HEK293 (cell line): ENCODE measurements at regions not wholly inside any gene's neighbourhood (a gene's known extent, or its start where the extent isn't known, plus 50 kb on each side); places are given as distances from the start of the nearest gene placed in this dataset.

Experiments
- CTCF ChIA-PET: fragments of 350-600 bp; formaldehyde crosslinking; extraction: SDS; loops from one replicate; lab custom pipeline; 2021; ENCODE audit warnings: antibody characterized with exemption; lab: Yijun Ruan, JAX
- POLR2A ChIA-PET: fragments of 300-600 bp; formaldehyde crosslinking; extraction: SDS; loops from one replicate; lab custom pipeline; 2020; ENCODE audit warnings: antibody characterized with exemption, inconsistent platforms; lab: Yijun Ruan, JAX
- H3K27ac ChIP-seq: fragments of 200-500 bp; sonication (Bioruptor generic); 2 replicates; pipeline ENCODE4 v1.5.1; 2014; ENCODE audit warnings: low read depth, low read length, control low read depth, inconsistent platforms; ENCODE audit errors: extremely low read depth
- H3K36me3 ChIP-seq, 2 experiments: fragments of 200-500 bp in 1 of 2; sonication (Bioruptor generic) in 1 of 2; 1 replicate in 1 of 2; 2 replicates in 1 of 2; pipeline ENCODE4 v1.5.1; 2014 to 2017; ENCODE audit warnings: inconsistent platforms in 2 of 2, low read length in 2 of 2; ENCODE audit not compliant: control insufficient read depth in 2 of 2, insufficient read depth in 1 of 2
- H3K4me1 ChIP-seq: fragments of 200-500 bp; sonication (Bioruptor generic); 2 replicates; pipeline ENCODE4 v1.5.1; 2014; ENCODE audit warnings: mild to moderate bottlenecking, low read length, inconsistent platforms; ENCODE audit not compliant: control insufficient read depth, insufficient read depth
- H3K4me3 ChIP-seq: 2 replicates; pipeline ENCODE4 v1.5.1; 2011; ENCODE audit warnings: low read depth, mild to moderate bottlenecking, control low read depth, low read length, moderate library complexity
- H3K9me3 ChIP-seq: fragments of 200-500 bp; sonication (Bioruptor generic); 2 replicates; pipeline ENCODE4 v1.5.1; 2014; ENCODE audit warnings: low read depth, low read length, inconsistent platforms; ENCODE audit not compliant: control insufficient read depth, insufficient read depth
- FEZF1 ChIP-seq: fragments of 450-650 bp; formaldehyde crosslinking; IDR thresholded peaks from 2 replicates; pipeline ENCODE4 v1.5.1; 2016; ENCODE audit warnings: missing biosample characterization, missing genetic modification characterization
- INSM2 ChIP-seq: fragments of 450-650 bp; formaldehyde crosslinking; IDR thresholded peaks from 2 replicates; pipeline ENCODE4 v1.5.1; 2016; ENCODE audit warnings: missing biosample characterization, missing genetic modification characterization
- KLF9 ChIP-seq: fragments of 450-650 bp; formaldehyde crosslinking; IDR thresholded peaks from 2 replicates; pipeline ENCODE4 v1.5.1; 2016; ENCODE audit warnings: missing biosample characterization, missing genetic modification characterization, low read depth
- MYNN ChIP-seq: fragments of 450-650 bp; formaldehyde crosslinking; IDR thresholded peaks from 2 replicates; pipeline ENCODE4 v1.5.1; 2016; ENCODE audit warnings: missing biosample characterization, missing genetic modification characterization, borderline replicate concordance
- MZF1 ChIP-seq: fragments of 450-650 bp; formaldehyde crosslinking; IDR thresholded peaks from 2 replicates; pipeline ENCODE4 v1.5.1; 2017; ENCODE audit warnings: missing biosample characterization, missing genetic modification characterization, borderline replicate concordance
- PRDM6 ChIP-seq: fragments of 450-650 bp; formaldehyde crosslinking; IDR thresholded peaks from 2 replicates; pipeline ENCODE4 v1.5.1; 2017; ENCODE audit warnings: missing biosample characterization, missing genetic modification characterization
- SCRT2 ChIP-seq: fragments of 450-650 bp; formaldehyde crosslinking; IDR thresholded peaks from 2 replicates; pipeline ENCODE4 v1.5.1; 2016; ENCODE audit warnings: missing biosample characterization, missing genetic modification characterization
- ZFP41 ChIP-seq: fragments of 450-650 bp; formaldehyde crosslinking; IDR thresholded peaks from 2 replicates; pipeline ENCODE4 v1.5.1; 2016; ENCODE audit warnings: missing biosample characterization, missing genetic modification characterization, borderline replicate concordance
- ZNF112 ChIP-seq: fragments of 450-650 bp; formaldehyde crosslinking; IDR thresholded peaks from 2 replicates; pipeline ENCODE4 v1.5.0; 2017; ENCODE audit warnings: missing biosample characterization, missing genetic modification characterization
- ZNF175 ChIP-seq: fragments of 450-650 bp; formaldehyde crosslinking; IDR thresholded peaks from 2 replicates; pipeline ENCODE4 v1.5.1; 2016; ENCODE audit warnings: missing biosample characterization, missing genetic modification characterization
- ZNF211 ChIP-seq: fragments of 450-650 bp; formaldehyde crosslinking; IDR thresholded peaks from 2 replicates; pipeline ENCODE4 v1.5.1; 2016; ENCODE audit warnings: low read depth, missing biosample characterization, missing genetic modification characterization
- ZNF23 ChIP-seq: fragments of 450-650 bp; formaldehyde crosslinking; IDR thresholded peaks from 2 replicates; pipeline ENCODE4 v1.5.1; 2016; ENCODE audit warnings: missing biosample characterization, missing genetic modification characterization, borderline replicate concordance
- ZNF280C ChIP-seq: fragments of 450-650 bp; formaldehyde crosslinking; IDR thresholded peaks from 2 replicates; pipeline ENCODE4 v1.5.1; 2016; ENCODE audit warnings: missing biosample characterization, missing genetic modification characterization
- ZNF530 ChIP-seq: fragments of 450-650 bp; formaldehyde crosslinking; IDR thresholded peaks from 2 replicates; pipeline ENCODE4 v1.5.1; 2016; ENCODE audit warnings: low read depth, missing biosample characterization, missing genetic modification characterization
- ZNF585B ChIP-seq: fragments of 450-650 bp; formaldehyde crosslinking; IDR thresholded peaks from 2 replicates; pipeline ENCODE4 v1.5.1; 2016; ENCODE audit warnings: missing biosample characterization, missing genetic modification characterization
- ZNF624 ChIP-seq: fragments of 450-650 bp; formaldehyde crosslinking; IDR thresholded peaks from 2 replicates; pipeline ENCODE4 v1.5.1; 2017; ENCODE audit warnings: missing biosample characterization, missing genetic modification characterization
- ZNF670 ChIP-seq: fragments of 450-650 bp; formaldehyde crosslinking; IDR thresholded peaks from 2 replicates; pipeline ENCODE4 v1.5.1; 2016; ENCODE audit warnings: missing biosample characterization, missing genetic modification characterization, low read depth
- ZNF701 ChIP-seq: fragments of 450-650 bp; formaldehyde crosslinking; IDR thresholded peaks from 2 replicates; pipeline ENCODE4 v1.5.1; 2016; ENCODE audit warnings: missing biosample characterization, missing genetic modification characterization
- ZNF76 ChIP-seq: fragments of 450-650 bp; formaldehyde crosslinking; IDR thresholded peaks from 2 replicates; pipeline ENCODE4; 2016; ENCODE audit warnings: low read depth, missing biosample characterization, missing genetic modification characterization, borderline replicate concordance
- ZNF785 ChIP-seq: fragments of 450-650 bp; formaldehyde crosslinking; IDR thresholded peaks from 2 replicates; pipeline ENCODE4 v1.5.1; 2016; ENCODE audit warnings: missing biosample characterization, missing genetic modification characterization
- ZSCAN5A ChIP-seq: fragments of 450-650 bp; formaldehyde crosslinking; IDR thresholded peaks from 2 replicates; pipeline ENCODE4 v1.5.1; 2016; ENCODE audit warnings: missing biosample characterization, missing genetic modification characterization

GRCh38 chr15:61420546-61420945 is 191.4 kb upstream of the RORA start:
- ChIA-PET CTCF (no interaction called here), POLR2A (no interaction called here)
- TF ChIP-seq ZSCAN5A (tag by site-specific recombination) (no peak), ZNF280C (tag by site-specific recombination) (no peak), ZNF76 (tag by site-specific recombination) (no peak), ZNF211 (tag by site-specific recombination) (no peak), ZNF670 (tag by site-specific recombination) (no peak), ZNF112 (tag by site-specific recombination) (no peak), ZNF624 (no peak), SCRT2 (tag by site-specific recombination) (no peak), ZNF785 (no peak)
- H3K9me3 ChIP-seq: no peaks in the 10 kb centered on the region
- no peaks in the 10 kb centered on the region for H3K4me1 ChIP-seq
- H3K27ac ChIP-seq: no peak overlapping the region
- H3K4me3 ChIP-seq: no peak overlapping the region
- H3K36me3 ChIP-seq: no peaks in the 10 kb centered on the region

- H3K36me3 ChIP-seq: no peaks in the 10 kb centered on the region
- TF ChIP-seq ZNF585B (tag by site-specific recombination) (peak; percentile 57), ZNF175 (no peak)
- TF ChIP-seq, all 188 proteins: peak for 1
- Histone ChIP-seq H3K4me1 (no peaks in the 10 kb centered on the region), H3K9me3 (no peaks in the 10 kb centered on the region), H3K4me3 (no peak overlapping the region), H3K27ac (no peak overlapping the region)
- POLR2A ChIA-PET: no interaction called here
- CTCF ChIA-PET: no interaction called here
Observed at GRCh38 chr15:61415617-61416120, 186.6 kb upstream of the RORA start.

GRCh38 chr15:61411902-61412510 is 182.9 kb upstream of the RORA start:
- POLR2A ChIA-PET: no interaction called here
- CTCF ChIA-PET: no interaction called here
- Histone ChIP-seq H3K4me3 (no peak overlapping the region), H3K27ac (no peak overlapping the region), H3K9me3 (no peaks in the 10 kb centered on the region), H3K36me3 (no peaks in the 10 kb centered on the region), H3K4me1 (no peaks in the 10 kb centered on the region)
- no peak for TF ChIP-seq INSM2 (tag by site-specific recombination)
- TF ChIP-seq ZNF530 (tag by site-specific recombination): no peak
- peak; percentile 53 for TF ChIP-seq FEZF1 (tag by site-specific recombination)
- no peak for TF ChIP-seq ZFP41 (tag by site-specific recombination)
- no peak for TF ChIP-seq MYNN (tag by site-specific recombination)
- no peak for TF ChIP-seq ZNF701 (tag by site-specific recombination)
- TF ChIP-seq ZNF23 (tag by site-specific recombination): no peak
- TF ChIP-seq ZNF280C (tag by site-specific recombination): no peak
- no peak for TF ChIP-seq KLF9 (tag by site-specific recombination)
- no peak for TF ChIP-seq MZF1
- TF ChIP-seq PRDM6 (tag by site-specific recombination): peak; percentile 47; the same call in 1 of the 2 replicates
